NB4 (cell line): ENCODE measurements at regions not wholly inside any gene's neighbourhood (a gene's known extent, or its start where the extent isn't known, plus 50 kb on each side); places are given as distances from the start of the nearest gene placed in this dataset.

Experiments
- CTCF ChIP-seq: IDR thresholded peaks from one replicate; pipeline ENCODE4 v1.5.1; 2012; ENCODE audit warnings: low read depth, low read length
- MYC ChIP-seq: IDR thresholded peaks from 2 replicates; pipeline ENCODE4 v1.6.1; 2011; ENCODE audit warnings: low read depth, low read length
- POLR2A ChIP-seq: IDR thresholded peaks from 2 replicates; pipeline ENCODE4 v1.6.1; 2011; ENCODE audit warnings: mild to moderate bottlenecking; ENCODE audit not compliant: insufficient read length; ENCODE audit errors: extremely low read depth
- TF ChIP-seq, protein P1 (sequence below): IDR thresholded peaks from 2 replicates; pipeline ENCODE4 v1.6.1; 2011; ENCODE audit warnings: low read depth, low read length

- TF ChIP-seq CTCF (no peak), POLR2A (no peak), MYC (no peak)
- TF ChIP-seq, protein P1, sequence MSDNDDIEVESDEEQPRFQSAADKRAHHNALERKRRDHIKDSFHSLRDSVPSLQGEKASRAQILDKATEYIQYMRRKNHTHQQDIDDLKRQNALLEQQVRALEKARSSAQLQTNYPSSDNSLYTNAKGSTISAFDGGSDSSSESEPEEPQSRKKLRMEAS, result no peak
Observed at GRCh38 chr9:763692-764091, 77.8 kb upstream of the DMRT1 start.
